Endothelial cell of umbilical vein (primary cell): ENCODE measurements at regions not wholly inside any gene's neighbourhood (a gene's known extent, or its start where the extent isn't known, plus 50 kb on each side); places are given as distances from the start of the nearest gene placed in this dataset.

Source experiments
- BruUV-seq: library from RNA; stranded (reverse); fragments of 400-500 nt; replicated peaks from 2 replicates; lab custom pipeline; 2021; lab: Mats Ljungman, UMichigan
- CTCF ChIA-PET: fragments of 300-600, 350-600 bp; sonication (Branson Sonifier 250); formaldehyde crosslinking; loops from one replicate; lab custom pipeline; 2021; ENCODE audit warnings: antibody characterized with exemption, inconsistent platforms; lab: Charles Lee
- POLR2A ChIA-PET: fragments of 300-600, 350-600 bp; sonication (Branson Sonifier 250); formaldehyde crosslinking; loops from one replicate; lab custom pipeline; 2021; ENCODE audit warnings: antibody characterized with exemption, inconsistent platforms; lab: Charles Lee
- DNase-seq: peaks from one replicate; pipeline ENCODE4 v3.0.0-alpha.2; 2011; ENCODE audit warnings: low read depth, low spot score
- FAIRE-seq: peaks from 2 replicates; lab custom pipeline; 2011; peaks lifted over from hg19 to GRCh38; lab: Jason Lieb, UNC
- H2AFZ ChIP-seq: 2 replicates; pipeline ENCODE4 v1.6.0; 2012; ENCODE audit warnings: low read depth, low read length, control low read depth, inconsistent platforms
- H3K27ac ChIP-seq: 2 replicates; pipeline ENCODE4 v1.5.1; 2011; ENCODE audit warnings: low read depth, mild to moderate bottlenecking, control low read depth, low read length, moderate library complexity; ENCODE audit not compliant: insufficient read depth
- H3K27me3 ChIP-seq, 2 experiments: 2 replicates each; pipeline versions ENCODE4 v1.6.0 to v1.6.1; 2011; ENCODE audit warnings: low read length in 2 of 2, mixed read lengths in 1 of 2; ENCODE audit not compliant: control insufficient read depth in 2 of 2, insufficient read depth in 2 of 2
- H3K36me3 ChIP-seq, 2 experiments: 2 replicates in 1 of 2; 3 replicates in 1 of 2; pipeline ENCODE4 v1.5.1; 2011; ENCODE audit warnings: low read length in 2 of 2, mild to moderate bottlenecking in 1 of 2, moderate library complexity in 1 of 2; ENCODE audit not compliant: control insufficient read depth in 2 of 2, insufficient read depth in 2 of 2; ENCODE audit errors: extremely low read depth in 1 of 2
- H3K4me1 ChIP-seq: 3 replicates; pipeline ENCODE4 v1.5.1; 2011; ENCODE audit warnings: mild to moderate bottlenecking, low read length; ENCODE audit not compliant: control insufficient read depth, insufficient read depth; ENCODE audit errors: extremely low read depth
- H3K4me2 ChIP-seq: 2 replicates; pipeline ENCODE4 v1.6.1; 2011; ENCODE audit warnings: low read length, control low read depth, mixed read lengths; ENCODE audit not compliant: insufficient read depth
- H3K4me3 ChIP-seq, 3 experiments: fragments of 200-600 bp in 1 of 3; sonication (generic), shearing (Covaris generic) in 1 of 3; replicated peaks in 1 of 3; 2 replicates each; pipeline ENCODE4 v1.5.1; 2011 to 2016; ENCODE audit warnings: control low read depth in 3 of 3, low read length in 3 of 3, mild to moderate bottlenecking in 2 of 3, inconsistent platforms in 1 of 3, low read depth in 1 of 3, moderate library complexity in 1 of 3; ENCODE audit not compliant: insufficient read depth in 1 of 3
- H3K79me2 ChIP-seq: 2 replicates; pipeline ENCODE4 v1.6.0; 2012; ENCODE audit warnings: low read length, inconsistent platforms; ENCODE audit not compliant: control insufficient read depth, insufficient read depth
- H3K9ac ChIP-seq: replicated peaks from 2 replicates; pipeline ENCODE3; 2011; ENCODE audit warnings: low read length, control low read depth; ENCODE audit not compliant: insufficient read depth; ENCODE audit errors: extremely low read depth
- H3K9me1 ChIP-seq: replicated peaks from 3 replicates; pipeline ENCODE4 v1.6.0; 2011; ENCODE audit warnings: mild to moderate bottlenecking, low read length; ENCODE audit not compliant: control insufficient read depth, insufficient read depth; ENCODE audit errors: extremely low read depth
- H3K9me3 ChIP-seq: replicated peaks from 2 replicates; pipeline ENCODE4 v1.5.1; 2012; ENCODE audit warnings: low read length, inconsistent platforms; ENCODE audit not compliant: control insufficient read depth, insufficient read depth
- H4K20me1 ChIP-seq: replicated peaks from 2 replicates; pipeline ENCODE3; 2011; ENCODE audit warnings: mild to moderate bottlenecking, low read length; ENCODE audit not compliant: control insufficient read depth, insufficient read depth; ENCODE audit errors: extremely low read depth
- EZH2 ChIP-seq: IDR thresholded peaks from 2 replicates; pipeline ENCODE4 v1.6.1; 2012; ENCODE audit warnings: borderline replicate concordance, low read depth, mild to moderate bottlenecking, moderate library complexity, low read length, inconsistent platforms; ENCODE audit not compliant: severe bottlenecking
- FOS ChIP-seq: IDR thresholded peaks from 2 replicates; pipeline ENCODE4 v1.6.1; 2011; ENCODE audit warnings: mild to moderate bottlenecking, low read length, moderate library complexity, borderline replicate concordance; ENCODE audit not compliant: insufficient read depth
- GATA2 ChIP-seq: IDR thresholded peaks from 2 replicates; pipeline ENCODE4 v1.7.0; 2011; ENCODE audit warnings: low read depth, mild to moderate bottlenecking, moderate library complexity, mixed read lengths, low read length; ENCODE audit not compliant: insufficient read length, insufficient read depth
- JUN ChIP-seq: IDR thresholded peaks from 2 replicates; pipeline ENCODE4 v1.6.1; 2011; ENCODE audit warnings: borderline replicate concordance, low read depth; ENCODE audit not compliant: insufficient read length, insufficient read depth
- MYC ChIP-seq: IDR thresholded peaks from one replicate; pipeline ENCODE4 v1.6.1; 2011; ENCODE audit warnings: mild to moderate bottlenecking, low read depth, low read length
- POLR2A ChIP-seq: IDR thresholded peaks from 2 replicates; pipeline ENCODE4 v1.6.1; 2012; ENCODE audit warnings: low read depth, mild to moderate bottlenecking, control low read depth, low read length
- POLR2AphosphoS5 ChIP-seq: IDR thresholded peaks from 2 replicates; pipeline ENCODE4 v1.6.1; 2012; ENCODE audit warnings: low read depth, mild to moderate bottlenecking, control low read depth, low read length, moderate library complexity; ENCODE audit not compliant: insufficient read depth
- dilution Hi-C: fragments of 300-500 bp; cut with MboI; formaldehyde crosslinking; loops from one replicate; pipeline ENCODE4 v1.15.0; 2019; ENCODE audit warnings: low sequenced_read_pairs; ENCODE audit not compliant: extremely low pct_ligation_motif_present
- intact Hi-C: fragments of 100-400 bp; cut with micrococcal nuclease; formaldehyde crosslinking; loops from one replicate; pipeline ENCODE4 v1.10.0; 2022
- TF ChIP-seq, protein P1 (sequence below), 2 donors: IDR thresholded peaks; 1 replicate in 1 of 2; 2 replicates in 1 of 2; pipeline ENCODE4 v1.5.1; 2011; ENCODE audit warnings: low read length in 2 of 2, mild to moderate bottlenecking in 2 of 2, moderate library complexity in 2 of 2, control low read depth in 1 of 2, inconsistent platforms in 1 of 2, low read depth in 1 of 2; ENCODE audit not compliant: insufficient read depth in 1 of 2; ENCODE audit errors: extremely low read depth in 1 of 2
- TF ChIP-seq, protein P2 (sequence below): IDR thresholded peaks from 2 replicates; pipeline ENCODE4 v1.6.1; 2011; ENCODE audit not compliant: insufficient read depth, insufficient read length

DNA sequence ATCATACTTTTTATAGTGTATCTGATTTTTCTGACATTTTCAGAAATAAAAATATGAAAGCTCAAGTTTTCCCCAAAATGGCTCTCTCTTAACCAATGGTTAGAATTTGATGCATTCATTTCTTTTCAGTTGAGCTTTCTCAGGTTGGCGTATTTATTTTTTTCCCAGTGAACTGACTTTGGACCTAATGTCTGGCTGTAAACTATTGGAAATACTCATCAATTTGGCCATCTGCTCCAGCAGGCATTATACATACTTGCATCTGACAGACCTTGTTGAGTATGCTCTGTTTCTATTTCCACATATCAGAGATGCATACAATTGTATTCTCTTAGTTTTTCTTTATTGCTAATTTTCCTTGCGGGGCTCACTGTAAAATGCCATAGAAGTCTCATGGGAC is 1374.8 kb upstream of the MAP3K7 start:
- dilution Hi-C loops, result no loop called here
- Histone ChIP-seq H2AFZ (no peak overlapping the region), H3K9ac (no peak overlapping the region), H3K27me3 (no peaks in the 10 kb centered on the region), H4K20me1 (no peaks in the 10 kb centered on the region), H3K27ac (no peak overlapping the region), H3K4me1 (no peaks in the 10 kb centered on the region), H3K9me3 (peaks cover 3% of the 10 kb centered on the region), H3K79me2 (no peaks in the 10 kb centered on the region), H3K4me3 (no peak overlapping the region), H3K36me3 (no peaks in the 10 kb centered on the region), H3K9me1 (no peaks in the 10 kb centered on the region), H3K4me2 (no peak overlapping the region)
- TF ChIP-seq, protein P1, sequence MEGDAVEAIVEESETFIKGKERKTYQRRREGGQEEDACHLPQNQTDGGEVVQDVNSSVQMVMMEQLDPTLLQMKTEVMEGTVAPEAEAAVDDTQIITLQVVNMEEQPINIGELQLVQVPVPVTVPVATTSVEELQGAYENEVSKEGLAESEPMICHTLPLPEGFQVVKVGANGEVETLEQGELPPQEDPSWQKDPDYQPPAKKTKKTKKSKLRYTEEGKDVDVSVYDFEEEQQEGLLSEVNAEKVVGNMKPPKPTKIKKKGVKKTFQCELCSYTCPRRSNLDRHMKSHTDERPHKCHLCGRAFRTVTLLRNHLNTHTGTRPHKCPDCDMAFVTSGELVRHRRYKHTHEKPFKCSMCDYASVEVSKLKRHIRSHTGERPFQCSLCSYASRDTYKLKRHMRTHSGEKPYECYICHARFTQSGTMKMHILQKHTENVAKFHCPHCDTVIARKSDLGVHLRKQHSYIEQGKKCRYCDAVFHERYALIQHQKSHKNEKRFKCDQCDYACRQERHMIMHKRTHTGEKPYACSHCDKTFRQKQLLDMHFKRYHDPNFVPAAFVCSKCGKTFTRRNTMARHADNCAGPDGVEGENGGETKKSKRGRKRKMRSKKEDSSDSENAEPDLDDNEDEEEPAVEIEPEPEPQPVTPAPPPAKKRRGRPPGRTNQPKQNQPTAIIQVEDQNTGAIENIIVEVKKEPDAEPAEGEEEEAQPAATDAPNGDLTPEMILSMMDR (IDR thresholded peaks at IDR 0.05; ENCODE audit: extremely low read depth in 1 of 2, insufficient read depth in 1 of 2, low read depth in 1 of 2, low read length in 2 of 2), result no peak
- TF ChIP-seq JUN, result no peak
- TF ChIP-seq POLR2A, result no peak
- ChIA-PET CTCF (no interaction called here), POLR2A (no interaction called here)
- FAIRE-seq (no peak), DNase-seq (no peak)
- intact Hi-C loops, result no loop called here
- BruUV-seq, result no TSS peak

DNA sequence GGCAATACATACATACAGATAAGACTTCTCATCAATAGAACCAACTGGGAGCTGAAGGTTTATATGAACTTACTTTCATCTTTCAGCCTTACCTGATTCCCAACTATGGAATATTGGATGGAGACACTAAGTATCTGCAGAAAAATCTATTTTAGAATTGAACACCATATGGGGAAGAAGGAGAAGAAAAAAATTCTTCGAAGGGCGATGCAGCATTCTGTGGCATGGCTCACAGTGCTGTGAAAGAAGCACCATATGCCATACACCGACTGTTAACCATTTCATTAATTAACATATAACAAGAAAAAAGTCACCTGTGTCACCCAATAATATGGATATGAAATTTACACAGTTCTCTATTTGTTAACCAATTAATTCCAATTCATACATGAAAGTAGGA is 1374.4 kb upstream of the MAP3K7 start:
- H3K27ac ChIP-seq, result no peak overlapping the region
- H2AFZ ChIP-seq, result no peak overlapping the region
- H3K4me3 ChIP-seq, result no peak overlapping the region
- dilution Hi-C loops (no loop called here), intact Hi-C loops (no loop called here)
- no peaks in the 10 kb centered on the region for H3K27me3 ChIP-seq
- DNase-seq (no peak), FAIRE-seq (no peak)
- H4K20me1 ChIP-seq, result no peaks in the 10 kb centered on the region
- no peaks in the 10 kb centered on the region for H3K9me1 ChIP-seq
- no peak for TF ChIP-seq EZH2
- no peak for TF ChIP-seq POLR2A
- TF ChIP-seq MYC, result no peak
- TF ChIP-seq, protein P2, sequence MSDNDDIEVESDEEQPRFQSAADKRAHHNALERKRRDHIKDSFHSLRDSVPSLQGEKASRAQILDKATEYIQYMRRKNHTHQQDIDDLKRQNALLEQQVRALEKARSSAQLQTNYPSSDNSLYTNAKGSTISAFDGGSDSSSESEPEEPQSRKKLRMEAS, result no peak
- TF ChIP-seq GATA2, result no peak
- no peak for TF ChIP-seq JUN
- TF ChIP-seq POLR2AphosphoS5, result no peak
- TF ChIP-seq, protein P1 (IDR thresholded peaks at IDR 0.05; ENCODE audit: extremely low read depth in 1 of 2, insufficient read depth in 1 of 2, low read depth in 1 of 2, low read length in 2 of 2), result no peak
- no peak for TF ChIP-seq FOS
- BruUV-seq, result no TSS peak
- H3K9me3 ChIP-seq, result peaks cover 3% of the 10 kb centered on the region
- H3K79me2 ChIP-seq, result no peaks in the 10 kb centered on the region
- POLR2A ChIA-PET, result no interaction called here
- no peak overlapping the region for H3K4me2 ChIP-seq
- CTCF ChIA-PET, result no interaction called here
- H3K4me1 ChIP-seq, result no peaks in the 10 kb centered on the region
- H3K36me3 ChIP-seq, result no peaks in the 10 kb centered on the region
- no peak overlapping the region for H3K9ac ChIP-seq
